ENCODE measurements at regions not wholly inside any gene's neighbourhood (a gene's known extent, or its start where the extent isn't known, plus 50 kb on each side); places are given as distances from the start of the nearest gene placed in this dataset.
"Not testable (repeated sequence)": the region's sequence is repeated elsewhere in the genome, so short reads cannot be mapped to it uniquely, and the experiment has no call there.

GRCh38 chr2:238745997-238746396 lies 101.9 kb upstream of the TWIST2 start:
- DNase-seq (ENCODE audit: low read depth, low spot score): no peak

DNA sequence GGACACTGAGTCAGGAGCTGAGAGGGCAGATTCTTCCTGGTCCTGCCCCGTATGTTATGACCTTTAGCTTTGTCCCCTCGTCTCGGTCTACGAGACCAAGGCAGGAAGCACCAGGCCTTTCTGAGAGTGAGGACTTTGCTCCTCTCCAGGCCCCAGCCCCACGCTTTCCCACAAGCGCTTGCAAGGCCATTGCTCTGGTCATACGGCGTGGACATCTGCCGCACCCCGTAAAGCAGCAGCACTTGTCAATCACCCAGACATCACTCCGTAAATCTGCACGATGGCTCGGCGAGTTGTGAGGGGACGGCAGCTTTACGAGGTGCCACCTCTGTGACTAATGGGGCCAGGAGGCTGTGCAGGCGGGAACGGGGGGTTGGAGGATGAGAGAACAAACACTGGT lies 100.8 kb upstream of the TWIST2 start:
- DNase-seq (ENCODE audit: low read depth, low spot score): no peak

- no peak for DNase-seq (ENCODE audit: low read depth, low spot score)
Observed at GRCh38 chr2:238747557-238747956, 100.3 kb upstream of the TWIST2 start.

DNA sequence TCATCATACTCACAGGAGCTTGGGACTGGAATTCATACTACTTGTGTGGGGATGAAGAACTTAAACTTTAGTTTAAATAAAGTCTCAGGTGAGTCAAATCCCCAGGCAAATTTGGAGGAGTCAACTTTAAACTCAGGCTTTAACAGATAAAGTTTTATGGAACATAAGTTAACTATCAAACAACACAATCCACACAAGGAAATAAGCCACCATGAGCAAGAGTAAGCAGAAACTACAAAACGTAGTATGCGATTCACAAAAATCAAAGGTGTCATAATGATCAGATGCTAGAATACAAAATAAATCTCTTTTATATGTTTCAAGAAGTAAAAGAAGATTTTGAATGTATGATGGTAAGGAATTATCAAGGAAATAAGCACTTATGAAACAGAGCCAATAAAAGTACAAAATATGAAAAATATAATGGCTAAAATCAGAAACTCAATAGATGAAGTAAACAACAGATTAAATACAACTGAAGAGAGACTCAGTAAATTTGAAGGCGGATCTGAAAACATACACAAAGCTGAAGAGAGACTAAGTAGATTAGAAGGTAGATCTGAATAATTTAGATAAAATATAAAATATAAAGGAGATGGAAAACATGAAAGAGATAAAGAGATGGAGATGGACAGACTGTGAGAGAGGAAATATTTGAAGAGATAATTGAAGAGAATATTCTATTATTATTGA lies 97.5 kb upstream of the TWIST2 start:
- DNase-seq (ENCODE audit: low read depth, low spot score): no peak

- DNase-seq (ENCODE audit: low read depth, low spot score): no peak
Observed at GRCh38 chr2:238754259-238754658, 93.6 kb upstream of the TWIST2 start.

DNA sequence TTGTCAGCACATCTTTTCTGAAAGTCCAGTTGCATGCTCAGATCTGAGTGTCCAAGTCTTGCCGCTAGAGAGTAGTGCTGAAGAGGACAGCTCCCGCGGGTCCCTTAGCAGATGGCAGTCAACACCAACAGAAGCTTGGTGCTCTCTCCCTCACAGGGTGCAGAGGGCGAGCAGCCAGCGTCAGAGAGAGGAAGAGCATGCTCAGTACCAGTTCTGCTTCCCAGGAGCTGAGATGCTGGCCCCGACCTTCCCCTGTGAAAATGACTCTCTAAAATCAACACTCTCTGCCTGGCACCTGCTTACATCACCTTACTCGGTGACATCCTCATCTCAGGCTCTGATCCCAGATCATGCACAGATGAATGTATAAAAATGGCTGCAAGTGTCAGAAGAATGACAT lies 86.0 kb upstream of the TWIST2 start:
- no peak for DNase-seq (ENCODE audit: low read depth, low spot score)

DNA sequence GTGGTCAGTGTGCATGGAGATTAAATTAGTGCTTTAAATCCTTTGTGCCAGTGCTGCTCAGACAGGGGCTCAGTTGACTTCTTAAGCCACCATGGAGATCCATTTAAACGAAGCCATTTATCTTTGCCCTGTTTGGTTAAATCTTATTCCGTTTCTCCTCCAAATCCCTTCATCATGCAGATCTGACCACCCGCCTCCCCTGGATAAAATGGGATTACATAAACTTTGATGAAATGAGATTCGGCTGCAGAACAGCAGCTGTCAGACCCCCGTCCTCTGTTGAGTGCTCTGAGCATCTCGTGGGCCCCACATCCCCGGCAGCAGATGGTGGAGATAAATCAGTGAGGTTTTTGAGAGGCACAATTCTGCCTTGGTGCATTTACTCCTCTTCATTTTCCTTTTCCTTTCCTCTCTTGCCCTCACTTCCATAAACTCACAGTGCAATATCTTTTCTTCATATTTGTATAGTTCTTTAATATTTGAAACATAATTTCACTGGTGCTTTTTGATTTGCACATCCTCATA lies 84.4 kb upstream of the TWIST2 start:
- DNase-seq (ENCODE audit: low read depth, low spot score): no peak

GRCh38 chr2:238765590-238765989 lies 82.3 kb upstream of the TWIST2 start:
- no peak for DNase-seq (ENCODE audit: low read depth, low spot score)

GRCh38 chr2:238771218-238771617 lies 76.7 kb upstream of the TWIST2 start:
- DNase-seq (ENCODE audit: low read depth, low spot score): no peak

DNA sequence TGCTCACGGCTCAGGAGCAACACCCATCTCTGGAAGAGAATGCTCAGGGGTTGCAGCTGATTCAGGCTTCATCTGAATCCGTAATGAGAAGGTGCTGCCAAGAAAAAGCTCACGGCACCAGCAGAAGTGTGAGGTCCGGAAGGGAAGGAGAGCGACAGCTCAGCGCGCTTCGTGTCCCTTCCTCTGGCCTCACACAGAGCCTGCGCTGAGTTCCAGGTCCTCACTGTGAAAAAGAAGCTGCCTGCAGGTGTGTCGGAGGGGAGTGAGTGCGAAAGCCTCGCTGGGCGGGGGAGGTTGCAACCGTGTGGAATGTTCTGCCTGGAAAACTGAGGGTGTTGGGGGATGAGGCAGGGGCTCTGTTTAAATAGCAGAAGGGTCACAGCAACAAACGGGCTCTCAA lies 76.2 kb upstream of the TWIST2 start:
- no peak for DNase-seq (ENCODE audit: low read depth, low spot score)

- no peak for DNase-seq (ENCODE audit: low read depth, low spot score)
Observed at GRCh38 chr2:238772635-238773297, 75.1 kb upstream of the TWIST2 start.

GRCh38 chr2:238773472-238773871 lies 74.4 kb upstream of the TWIST2 start:
- DNase-seq (ENCODE audit: low read depth, low spot score): no peak

DNA sequence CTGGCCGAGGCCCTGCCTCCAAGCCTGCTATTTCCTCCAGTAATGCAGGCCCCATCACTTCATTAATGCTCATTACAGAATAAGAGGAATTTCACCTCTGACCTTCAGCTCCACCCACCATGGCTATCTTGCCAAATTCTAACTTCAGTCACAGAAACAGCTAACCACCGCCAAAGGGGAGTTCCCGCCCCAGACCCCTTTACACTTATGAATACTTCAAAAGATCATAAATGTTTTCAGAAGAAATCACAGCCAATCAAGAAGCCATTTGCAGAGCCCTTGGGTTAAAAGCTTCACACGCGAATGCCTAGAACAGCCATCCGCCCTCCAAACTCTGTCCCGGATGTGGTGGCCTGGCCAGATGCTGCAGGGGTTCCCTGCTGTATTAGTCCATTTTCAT lies 73.8 kb upstream of the TWIST2 start:
- DNase-seq (ENCODE audit: low read depth, low spot score): no peak

GRCh38 chr2:238774980-238775509 lies 72.8 kb upstream of the TWIST2 start:
- no peak for DNase-seq (ENCODE audit: low read depth, low spot score)

GRCh38 chr2:238775591-238775990 lies 72.3 kb upstream of the TWIST2 start:
- no peak for DNase-seq (ENCODE audit: low read depth, low spot score)

- no peak for DNase-seq (ENCODE audit: low read depth, low spot score)
Observed at GRCh38 chr2:238776003-238776760, 71.7 kb upstream of the TWIST2 start.

- DNase-seq (ENCODE audit: low read depth, low spot score): not testable (repeated sequence)
Observed at GRCh38 chr2:238776761-238777046, 71.2 kb upstream of the TWIST2 start.

- no peak for DNase-seq (ENCODE audit: low read depth, low spot score)
Observed at GRCh38 chr2:238777369-238778067, 70.4 kb upstream of the TWIST2 start.

GRCh38 chr2:238784671-238785527 lies 63.0 kb upstream of the TWIST2 start:
- peak; percentile 41 for DNase-seq (ENCODE audit: low read depth, low spot score)

GRCh38 chr2:238785528-238785860 lies 62.4 kb upstream of the TWIST2 start:
- no peak for DNase-seq (ENCODE audit: low read depth, low spot score)

DNA sequence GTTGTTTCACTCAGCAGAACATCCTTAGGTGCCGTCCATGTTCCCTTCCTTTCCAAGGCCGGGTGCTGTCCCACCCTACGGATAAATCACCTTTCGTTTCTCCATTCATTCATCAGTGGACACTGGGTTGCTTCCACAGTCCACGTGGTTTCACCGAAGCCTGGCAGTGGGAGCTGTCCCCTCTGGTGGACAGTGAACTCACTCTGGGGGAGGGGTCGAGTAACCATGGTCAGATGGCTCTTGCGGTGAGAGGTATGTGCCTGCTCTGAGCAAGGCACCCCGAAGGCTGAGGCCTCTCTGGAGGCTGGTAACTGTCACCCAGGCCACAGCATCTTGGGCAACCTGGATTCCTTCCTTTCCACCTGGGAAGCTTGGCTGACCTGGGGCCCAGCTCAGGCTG lies 61.5 kb upstream of the TWIST2 start:
- no peak for DNase-seq (ENCODE audit: low read depth, low spot score)

Data from smooth muscle cell of the brain vasculature (primary cell).